ENCODE measurements at regions not wholly inside any gene's neighbourhood (a gene's known extent, or its start where the extent isn't known, plus 50 kb on each side); places are given as distances from the start of the nearest gene placed in this dataset.
"Not testable (repeated sequence)": the region's sequence is repeated elsewhere in the genome, so short reads cannot be mapped to it uniquely, and the experiment has no call there.

- no peak for DNase-seq (ENCODE audit: low read depth)
Observed at GRCh38 chrX:9383655-9384054, 81.2 kb upstream of the TBL1X start.

- DNase-seq (ENCODE audit: low read depth), result no peak
Observed at GRCh38 chrX:9388450-9388849, 76.4 kb upstream of the TBL1X start.

- no peak for DNase-seq (ENCODE audit: low read depth)
Observed at GRCh38 chrX:9390121-9390520, 74.7 kb upstream of the TBL1X start.

GRCh38 chrX:9390693-9391368 is 74.0 kb upstream of the TBL1X start:
- no peak for DNase-seq (ENCODE audit: low read depth)

GRCh38 chrX:9392445-9392844 is 72.4 kb upstream of the TBL1X start:
- DNase-seq (ENCODE audit: low read depth), result no peak

GRCh38 chrX:9393571-9393970 is 71.3 kb upstream of the TBL1X start:
- no peak for DNase-seq (ENCODE audit: low read depth)

- no peak for DNase-seq (ENCODE audit: low read depth)
Observed at GRCh38 chrX:9394212-9394611, 70.6 kb upstream of the TBL1X start.

- DNase-seq (ENCODE audit: low read depth), result no peak
Observed at GRCh38 chrX:9396930-9397329, 67.9 kb upstream of the TBL1X start.

GRCh38 chrX:9401051-9401450 is 63.8 kb upstream of the TBL1X start:
- no peak for DNase-seq (ENCODE audit: low read depth)

GRCh38 chrX:9403374-9403773 is 61.5 kb upstream of the TBL1X start:
- DNase-seq (ENCODE audit: low read depth), result no peak

GRCh38 chrX:9405635-9406034 is 59.2 kb upstream of the TBL1X start:
- DNase-seq (ENCODE audit: low read depth), result not testable (repeated sequence)

- not testable (repeated sequence) for DNase-seq (ENCODE audit: low read depth)
Observed at GRCh38 chrX:9410889-9411288, 54.0 kb upstream of the TBL1X start.

GRCh38 chrX:9411682-9412081 is 53.2 kb upstream of the TBL1X start:
- not testable (repeated sequence) for DNase-seq (ENCODE audit: low read depth)

GRCh38 chrX:9414416-9414815 is 50.4 kb upstream of the TBL1X start:
- DNase-seq (ENCODE audit: low read depth), result no peak
